ENCODE measurements at regions not wholly inside any gene's neighbourhood (a gene's known extent, or its start where the extent isn't known, plus 50 kb on each side); places are given as distances from the start of the nearest gene placed in this dataset.

GRCh38 chr10:107487284-107487683 lies 322.8 kb upstream of the SORCS1 start:
- no peak for FAIRE-seq
- no peak for TF ChIP-seq SREBF2 (IDR thresholded peaks at IDR 0.05)
- no peak for TF ChIP-seq BHLHE40 (IDR thresholded peaks at IDR 0.05; ENCODE audit: low read depth, low read length)
- no peak for TF ChIP-seq CBX2 (IDR thresholded peaks at IDR 0.05; ENCODE audit: borderline replicate concordance, low read depth)
- TF ChIP-seq CEBPB (IDR thresholded peaks at IDR 0.05), result no peak
- TF ChIP-seq FOXS1 (CRISPR knock-in tag; IDR thresholded peaks at IDR 0.05), result no peak
- no peak for TF ChIP-seq POLR2AphosphoS2 (conservative IDR thresholded peaks at IDR 0.05; ENCODE audit: low read length)
- TF ChIP-seq, protein P1, sequence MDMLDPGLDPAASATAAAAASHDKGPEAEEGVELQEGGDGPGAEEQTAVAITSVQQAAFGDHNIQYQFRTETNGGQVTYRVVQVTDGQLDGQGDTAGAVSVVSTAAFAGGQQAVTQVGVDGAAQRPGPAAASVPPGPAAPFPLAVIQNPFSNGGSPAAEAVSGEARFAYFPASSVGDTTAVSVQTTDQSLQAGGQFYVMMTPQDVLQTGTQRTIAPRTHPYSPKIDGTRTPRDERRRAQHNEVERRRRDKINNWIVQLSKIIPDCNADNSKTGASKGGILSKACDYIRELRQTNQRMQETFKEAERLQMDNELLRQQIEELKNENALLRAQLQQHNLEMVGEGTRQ (IDR thresholded peaks at IDR 0.05), result no peak
- TF ChIP-seq NR3C1 (IDR thresholded peaks at IDR 0.05), result no peak
- TF ChIP-seq FOSL2 (IDR thresholded peaks at IDR 0.05), result no peak
- no peak for TF ChIP-seq FOSL2 (CRISPR knock-in tag; IDR thresholded peaks at IDR 0.05)
- TF ChIP-seq CTCF (IDR thresholded peaks at IDR 0.05), result no peak
- TF ChIP-seq NFE2L2 (conservative IDR thresholded peaks at IDR 0.05; ENCODE audit: low read length), result no peak
- no peak for TF ChIP-seq RARB (CRISPR knock-in tag; IDR thresholded peaks at IDR 0.05)
- no peak for TF ChIP-seq RAD21 (conservative IDR thresholded peaks at IDR 0.05 in 1 of 2, IDR thresholded peaks at IDR 0.05 in 1 of 2)
- no peak for TF ChIP-seq SMC3 (IDR thresholded peaks at IDR 0.05)
- no peak for TF ChIP-seq EP300 (IDR thresholded peaks at IDR 0.05)
- TF ChIP-seq, protein P2, sequence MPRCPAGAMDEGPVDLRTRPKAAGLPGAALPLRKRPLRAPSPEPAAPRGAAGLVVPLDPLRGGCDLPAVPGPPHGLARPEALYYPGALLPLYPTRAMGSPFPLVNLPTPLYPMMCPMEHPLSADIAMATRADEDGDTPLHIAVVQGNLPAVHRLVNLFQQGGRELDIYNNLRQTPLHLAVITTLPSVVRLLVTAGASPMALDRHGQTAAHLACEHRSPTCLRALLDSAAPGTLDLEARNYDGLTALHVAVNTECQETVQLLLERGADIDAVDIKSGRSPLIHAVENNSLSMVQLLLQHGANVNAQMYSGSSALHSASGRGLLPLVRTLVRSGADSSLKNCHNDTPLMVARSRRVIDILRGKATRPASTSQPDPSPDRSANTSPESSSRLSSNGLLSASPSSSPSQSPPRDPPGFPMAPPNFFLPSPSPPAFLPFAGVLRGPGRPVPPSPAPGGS (IDR thresholded peaks at IDR 0.05), result no peak
- TF ChIP-seq ZNF302 (CRISPR knock-in tag; IDR thresholded peaks at IDR 0.05), result no peak
- Histone ChIP-seq H3K4me3 (no peak overlapping the region), H3K4me1 (no peaks in the 10 kb centered on the region), H3K9me3 (no peaks in the 10 kb centered on the region), H3K27ac (no peak overlapping the region), H3K4me2 (no peak overlapping the region)
- POLR2A ChIA-PET, result no interaction called here
- 8% methylated on average over 4 of the region's 4 CpGs for WGBS (ENCODE audit: missing lambda C conversion rate)
- ATAC-seq, result no peak
- DNase-seq (ENCODE audit: low read depth in 1 of 2, low spot score in 1 of 2), result no peak
- CTCF ChIA-PET, result no interaction called here

- DNase-seq (ENCODE audit: low read depth in 1 of 2, low spot score in 1 of 2) (no peak), ATAC-seq (no peak), FAIRE-seq (no peak)
- POLR2A ChIA-PET, result no interaction called here
- TF ChIP-seq FOXS1 (CRISPR knock-in tag; IDR thresholded peaks at IDR 0.05) (no peak), CEBPB (IDR thresholded peaks at IDR 0.05) (no peak), GATA3 (IDR thresholded peaks at IDR 0.05; ENCODE audit: borderline replicate concordance) (no peak), KDM1A (IDR thresholded peaks at IDR 0.05; ENCODE audit: low read depth) (no peak), BHLHE40 (IDR thresholded peaks at IDR 0.05; ENCODE audit: low read depth, low read length) (no peak), SREBF2 (IDR thresholded peaks at IDR 0.05) (no peak), NR3C1 (IDR thresholded peaks at IDR 0.05) (no peak), FOSL2 (IDR thresholded peaks at IDR 0.05) (no peak), FOSL2 (CRISPR knock-in tag; IDR thresholded peaks at IDR 0.05) (no peak), CBX2 (IDR thresholded peaks at IDR 0.05; ENCODE audit: borderline replicate concordance, low read depth) (no peak), FOSB (CRISPR knock-in tag; IDR thresholded peaks at IDR 0.05) (no peak)
- Histone ChIP-seq H3K4me1 (no peaks in the 10 kb centered on the region), H3K4me2 (no peak overlapping the region), H3K27ac (no peak overlapping the region), H3K4me3 (no peak overlapping the region), H3K9me3 (no peaks in the 10 kb centered on the region)
- WGBS (ENCODE audit: missing lambda C conversion rate), result 0% methylated on average over 2 of the region's 2 CpGs
- CTCF ChIA-PET, result no interaction called here
Observed at GRCh38 chr10:107485019-107485418, 320.5 kb upstream of the SORCS1 start.

DNA sequence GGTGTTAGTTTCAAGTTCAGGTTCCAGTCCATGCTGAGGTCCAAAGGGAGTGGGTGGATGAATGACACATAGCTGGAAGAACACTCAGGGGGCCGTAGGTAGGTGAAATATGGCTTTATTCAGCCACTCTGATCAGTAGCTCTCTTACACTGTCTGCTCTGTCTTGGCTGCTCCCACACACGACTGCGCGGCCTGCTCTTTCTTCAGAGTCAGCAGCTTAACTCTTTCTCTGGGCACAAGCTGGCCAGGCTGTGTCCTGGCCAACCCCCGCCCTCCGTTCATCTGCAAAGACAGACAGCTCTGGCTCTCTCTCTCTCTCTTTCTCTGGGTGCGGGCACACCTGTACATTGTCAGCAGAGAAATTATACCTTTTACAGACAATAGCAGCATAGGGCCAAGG lies 317.4 kb upstream of the SORCS1 start:
- ATAC-seq (no peak), DNase-seq (ENCODE audit: low read depth in 1 of 2, low spot score in 1 of 2) (no peak), FAIRE-seq (no peak)
- TF ChIP-seq TFCP2L1 (CRISPR knock-in tag; IDR thresholded peaks at IDR 0.05) (no peak), SMC3 (IDR thresholded peaks at IDR 0.05) (no peak), ZSCAN20 (CRISPR knock-in tag; IDR thresholded peaks at IDR 0.05) (no peak), RARB (CRISPR knock-in tag; IDR thresholded peaks at IDR 0.05) (no peak), FOXS1 (CRISPR knock-in tag; IDR thresholded peaks at IDR 0.05) (no peak), GATA3 (IDR thresholded peaks at IDR 0.05; ENCODE audit: borderline replicate concordance) (no peak), FOSL2 (IDR thresholded peaks at IDR 0.05) (no peak), FOSL2 (CRISPR knock-in tag; IDR thresholded peaks at IDR 0.05) (no peak), HMGXB4 (CRISPR knock-in tag; IDR thresholded peaks at IDR 0.05; ENCODE audit: borderline replicate concordance) (no peak), JUNB (IDR thresholded peaks at IDR 0.05) (no peak), NR3C1 (IDR thresholded peaks at IDR 0.05) (no peak), KDM1A (IDR thresholded peaks at IDR 0.05; ENCODE audit: low read depth) (no peak), ZFP36 (IDR thresholded peaks at IDR 0.05; ENCODE audit: borderline replicate concordance, partially characterized antibody) (no peak)
- TF ChIP-seq, protein P3, sequence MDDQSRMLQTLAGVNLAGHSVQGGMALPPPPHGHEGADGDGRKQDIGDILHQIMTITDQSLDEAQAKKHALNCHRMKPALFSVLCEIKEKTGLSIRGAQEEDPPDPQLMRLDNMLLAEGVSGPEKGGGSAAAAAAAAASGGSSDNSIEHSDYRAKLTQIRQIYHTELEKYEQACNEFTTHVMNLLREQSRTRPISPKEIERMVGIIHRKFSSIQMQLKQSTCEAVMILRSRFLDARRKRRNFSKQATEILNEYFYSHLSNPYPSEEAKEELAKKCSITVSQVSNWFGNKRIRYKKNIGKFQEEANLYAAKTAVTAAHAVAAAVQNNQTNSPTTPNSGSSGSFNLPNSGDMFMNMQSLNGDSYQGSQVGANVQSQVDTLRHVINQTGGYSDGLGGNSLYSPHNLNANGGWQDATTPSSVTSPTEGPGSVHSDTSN (IDR thresholded peaks at IDR 0.05), result no peak
- Histone ChIP-seq H3K27ac (no peak overlapping the region), H3K4me2 (no peak overlapping the region), H3K9me3 (no peaks in the 10 kb centered on the region), H3K4me1 (no peaks in the 10 kb centered on the region), H3K4me3 (no peak overlapping the region)
- CTCF ChIA-PET, result no interaction called here
- 14% methylated on average over 7 of the region's 7 CpGs for WGBS (ENCODE audit: missing lambda C conversion rate)
- POLR2A ChIA-PET, result no interaction called here
